H9 (cell line): ENCODE measurements at regions not wholly inside any gene's neighbourhood (a gene's known extent, or its start where the extent isn't known, plus 50 kb on each side); places are given as distances from the start of the nearest gene placed in this dataset.

ENCODE experiments used
- DNase-seq: peaks from one replicate; pipeline ENCODE4 v3.0.0-alpha.2; 2017
- H2AFZ ChIP-seq: one replicate; pipeline ENCODE4 v1.6.1; 2013; ENCODE audit warnings: mild to moderate bottlenecking, low read length, control low read depth, moderate library complexity
- H2AK5ac ChIP-seq: 2 replicates; pipeline ENCODE4 v1.6.1; 2013; ENCODE audit warnings: low read length, control low read depth, mixed read lengths; ENCODE audit not compliant: insufficient read length
- H2BK120ac ChIP-seq: one replicate; pipeline ENCODE4 v1.6.1; 2013; ENCODE audit warnings: low read depth, mild to moderate bottlenecking, low read length, control low read depth, inconsistent platforms; ENCODE audit not compliant: poor library complexity, severe bottlenecking
- H2BK12ac ChIP-seq: 2 replicates; pipeline ENCODE4 v1.6.1; 2013; ENCODE audit warnings: low read length, control low read depth, mixed read lengths, low read depth; ENCODE audit not compliant: insufficient read length
- H2BK15ac ChIP-seq: 2 replicates; pipeline ENCODE4 v1.6.1; 2013; ENCODE audit warnings: low read depth, low read length, control low read depth
- H2BK20ac ChIP-seq: one replicate; pipeline ENCODE4 v1.6.1; 2013; ENCODE audit warnings: low read depth, mild to moderate bottlenecking, low read length, control low read depth, inconsistent platforms; ENCODE audit not compliant: poor library complexity, severe bottlenecking
- H2BK5ac ChIP-seq: 2 replicates; pipeline ENCODE4 v1.6.1; 2013; ENCODE audit warnings: low read length, control low read depth, mixed read lengths; ENCODE audit not compliant: insufficient read length
- H3K14ac ChIP-seq: 2 replicates; pipeline ENCODE4 v1.6.1; 2013; ENCODE audit warnings: low read length, control low read depth; ENCODE audit not compliant: insufficient read depth
- H3K18ac ChIP-seq: 2 replicates; pipeline ENCODE4 v1.6.1; 2013; ENCODE audit warnings: low read depth, mild to moderate bottlenecking, mixed read lengths, low read length, control low read depth; ENCODE audit not compliant: insufficient read length
- H3K23ac ChIP-seq: 2 replicates; pipeline ENCODE4 v1.6.1; 2013; ENCODE audit warnings: low read length, control low read depth, mixed read lengths, low read depth; ENCODE audit not compliant: insufficient read length
- H3K23me2 ChIP-seq: 2 replicates; pipeline ENCODE4 v1.6.1; 2013; ENCODE audit warnings: low read depth, mild to moderate bottlenecking, mixed read lengths, low read length, control low read depth; ENCODE audit not compliant: insufficient read length, poor library complexity, severe bottlenecking
- H3K27ac ChIP-seq: 2 replicates; pipeline ENCODE4 v1.5.1; 2013; ENCODE audit warnings: low read length, control low read depth, mixed read lengths, low read depth; ENCODE audit not compliant: insufficient read length
- H3K27me3 ChIP-seq: 2 replicates; pipeline ENCODE4 v1.6.1; 2013; ENCODE audit warnings: low read length, control low read depth, inconsistent platforms; ENCODE audit not compliant: insufficient read depth
- H3K4ac ChIP-seq: 2 replicates; pipeline ENCODE4 v1.6.1; 2013; ENCODE audit warnings: low read depth, mild to moderate bottlenecking, control low read depth, inconsistent platforms, low read length, moderate library complexity
- H3K4me1 ChIP-seq: 2 replicates; pipeline ENCODE4 v1.6.1; 2013; ENCODE audit warnings: low read length, control low read depth, inconsistent platforms; ENCODE audit not compliant: insufficient read depth
- H3K4me2 ChIP-seq: 2 replicates; pipeline ENCODE4 v1.6.1; 2013; ENCODE audit warnings: low read length, control low read depth, mixed read lengths; ENCODE audit not compliant: insufficient read length, insufficient read depth
- H3K56ac ChIP-seq: 2 replicates; pipeline ENCODE4 v1.6.1; 2013; ENCODE audit warnings: low read depth, mild to moderate bottlenecking, mixed read lengths, low read length, control low read depth; ENCODE audit not compliant: insufficient read length
- H3K79me1 ChIP-seq: 2 replicates; pipeline ENCODE4 v1.6.1; 2013; ENCODE audit warnings: low read depth, mild to moderate bottlenecking, moderate library complexity, low read length, control low read depth, inconsistent platforms; ENCODE audit not compliant: insufficient read depth, poor library complexity, severe bottlenecking
- H3K79me2 ChIP-seq: 2 replicates; pipeline ENCODE4 v1.6.1; 2013; ENCODE audit warnings: low read length, control low read depth, inconsistent platforms; ENCODE audit not compliant: insufficient read depth
- H3K9ac ChIP-seq: 2 replicates; pipeline ENCODE4 v1.6.1; 2013; ENCODE audit warnings: low read length, control low read depth, mixed read lengths; ENCODE audit not compliant: insufficient read length; ENCODE audit errors: extremely low read depth
- H3K9me3 ChIP-seq: one replicate; pipeline ENCODE4 v1.6.1; 2013; ENCODE audit warnings: low read depth, low read length, inconsistent platforms; ENCODE audit not compliant: control insufficient read depth
- H3T11ph ChIP-seq: one replicate; pipeline ENCODE4 v1.6.1; 2013; ENCODE audit warnings: mild to moderate bottlenecking, low read length, control low read depth, inconsistent platforms
- H4K20me1 ChIP-seq: one replicate; pipeline ENCODE4 v1.6.1; 2013; ENCODE audit not compliant: control insufficient read depth, insufficient read length, insufficient read depth
- H4K5ac ChIP-seq: 2 replicates; pipeline ENCODE4 v1.6.1; 2013; ENCODE audit warnings: low read depth, mild to moderate bottlenecking, mixed read lengths, low read length, control low read depth; ENCODE audit not compliant: insufficient read length
- H4K8ac ChIP-seq: replicated peaks from 2 replicates; pipeline ENCODE4 v1.6.1; 2013; ENCODE audit warnings: low read length, control low read depth, mixed read lengths, low read depth; ENCODE audit not compliant: insufficient read length
- H4K91ac ChIP-seq: 2 replicates; pipeline ENCODE4 v1.6.1; 2013; ENCODE audit warnings: low read depth, mild to moderate bottlenecking, moderate library complexity, mixed read lengths, low read length, control low read depth; ENCODE audit not compliant: insufficient read length
- H3K27ac Mint-ChIP-seq, 3 experiments: 2 replicates in 2 of 3; 3 replicates in 1 of 3; pipeline ENCODE4 v1.8.0; 2020 to 2021; ENCODE audit warnings: mixed read lengths in 3 of 3, mild to moderate bottlenecking in 1 of 3, moderate library complexity in 1 of 3
- H3K27me3 Mint-ChIP-seq: 2 replicates; pipeline ENCODE4 v1.8.0; 2021; ENCODE audit warnings: low read depth, mild to moderate bottlenecking, moderate library complexity, mixed read lengths
- H3K36me3 Mint-ChIP-seq, 3 experiments: 2 replicates in 2 of 3; 3 replicates in 1 of 3; pipeline ENCODE4 v1.8.0; 2020 to 2021; ENCODE audit warnings: low read depth in 3 of 3, mixed read lengths in 3 of 3; ENCODE audit not compliant: insufficient read depth in 1 of 3
- H3K4me1 Mint-ChIP-seq, 2 experiments: 2 replicates each; pipeline ENCODE4 v1.8.0; 2020; ENCODE audit warnings: mixed read lengths in 2 of 2
- H3K4me3 Mint-ChIP-seq, 2 experiments: 2 replicates in 1 of 2; 3 replicates in 1 of 2; pipeline ENCODE4 v1.8.0; 2020 to 2021; ENCODE audit warnings: mild to moderate bottlenecking in 2 of 2, mixed read lengths in 2 of 2, moderate library complexity in 1 of 2
- H3K9me3 Mint-ChIP-seq, 2 experiments: 2 replicates in 1 of 2; 3 replicates in 1 of 2; pipeline ENCODE4 v1.8.0; 2020; ENCODE audit warnings: mild to moderate bottlenecking in 2 of 2, mixed read lengths in 2 of 2, moderate library complexity in 1 of 2
- WGBS: extraction: QIAGEN DNeasy Blood & Tissue Kit; methylation state at CpG from one replicate; pipeline ENCODE4 v1.1.7; 2013; ENCODE audit warnings: missing lambda C conversion rate, low lambda C conversion rate, mixed read lengths; ENCODE audit not compliant: insufficient read length; ENCODE audit errors: extremely low coverage; 5-methylcytosine and 5-hydroxymethylcytosine counted together
- TF ChIP-seq, protein P1 (sequence below): fragments of 200-600 bp; sonication (generic); conservative IDR thresholded peaks from 3 replicates; pipeline ENCODE4 v1.8.0; 2021; ENCODE audit warnings: antibody characterized with exemption, mild to moderate bottlenecking

DNA sequence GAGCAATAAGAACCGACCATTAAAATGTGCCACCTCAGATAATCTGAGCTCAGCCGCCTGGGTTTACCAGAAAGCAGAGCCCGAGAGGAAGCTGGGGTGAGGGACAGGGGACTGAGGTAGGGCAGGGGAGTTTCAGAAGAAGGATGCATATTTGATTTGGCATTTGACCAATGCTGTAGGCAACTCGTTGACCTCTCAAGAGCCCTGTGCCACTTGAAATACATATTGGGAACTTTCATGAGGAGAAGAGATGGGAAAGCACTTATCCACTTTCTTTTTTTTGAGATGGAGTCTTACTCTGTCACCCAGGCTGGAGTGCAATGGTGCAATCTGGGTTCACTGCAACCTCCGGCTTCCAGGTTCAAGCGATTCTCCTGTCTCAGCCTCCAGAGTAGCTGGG is 148.4 kb upstream of the SPRED2 start:
- Histone ChIP-seq H3K27ac (no peak overlapping the region), H3K9ac (no peak overlapping the region), H4K8ac (no peak overlapping the region), H2BK20ac (no peak overlapping the region), H3K79me2 (no peaks in the 10 kb centered on the region), H3K14ac (no peak overlapping the region), H2BK15ac (no peak overlapping the region), H2BK120ac (no peak overlapping the region), H3K79me1 (no peaks in the 10 kb centered on the region), H2AK5ac (no peak overlapping the region), H2BK12ac (no peak overlapping the region), H4K91ac (no peak overlapping the region), H4K5ac (no peak overlapping the region), H2BK5ac (no peak overlapping the region), H3K23ac (no peak overlapping the region), H4K20me1 (no peaks in the 10 kb centered on the region), H2AFZ (no peak overlapping the region), H3K4me2 (no peak overlapping the region), H3K56ac (no peak overlapping the region), H3K4me1 (peaks cover 4% of the 10 kb centered on the region; the same call in 1 of the 2 replicates), H3K4ac (no peak overlapping the region), H3T11ph (no peak overlapping the region), H3K18ac (no peak overlapping the region), H3K27me3 (no peaks in the 10 kb centered on the region), H3K23me2 (no peaks in the 10 kb centered on the region), H3K9me3 (no peaks in the 10 kb centered on the region)
- DNase-seq, result no peak
- H3K4me3 Mint-ChIP-seq, result no peak overlapping the region
- peaks cover 0 to 3% (median 0%) of the 10 kb centered on the region in 3 experiments; a peak in 2 of 7 replicates for H3K36me3 Mint-ChIP-seq
- H3K27ac Mint-ChIP-seq, result no peak overlapping the region; a peak in 1 of 7 replicates
- peaks cover 13 to 21% of the 10 kb centered on the region in 2 experiments for H3K4me1 Mint-ChIP-seq
- WGBS, result no CpG with 5 or more reads among the region's 6 CpGs
- peaks cover 7% of the 10 kb centered on the region for H3K27me3 Mint-ChIP-seq
- H3K9me3 Mint-ChIP-seq, result peaks cover 0 to 3% of the 10 kb centered on the region in 2 experiments; a peak in 3 of 5 replicates
- TF ChIP-seq, protein P1, sequence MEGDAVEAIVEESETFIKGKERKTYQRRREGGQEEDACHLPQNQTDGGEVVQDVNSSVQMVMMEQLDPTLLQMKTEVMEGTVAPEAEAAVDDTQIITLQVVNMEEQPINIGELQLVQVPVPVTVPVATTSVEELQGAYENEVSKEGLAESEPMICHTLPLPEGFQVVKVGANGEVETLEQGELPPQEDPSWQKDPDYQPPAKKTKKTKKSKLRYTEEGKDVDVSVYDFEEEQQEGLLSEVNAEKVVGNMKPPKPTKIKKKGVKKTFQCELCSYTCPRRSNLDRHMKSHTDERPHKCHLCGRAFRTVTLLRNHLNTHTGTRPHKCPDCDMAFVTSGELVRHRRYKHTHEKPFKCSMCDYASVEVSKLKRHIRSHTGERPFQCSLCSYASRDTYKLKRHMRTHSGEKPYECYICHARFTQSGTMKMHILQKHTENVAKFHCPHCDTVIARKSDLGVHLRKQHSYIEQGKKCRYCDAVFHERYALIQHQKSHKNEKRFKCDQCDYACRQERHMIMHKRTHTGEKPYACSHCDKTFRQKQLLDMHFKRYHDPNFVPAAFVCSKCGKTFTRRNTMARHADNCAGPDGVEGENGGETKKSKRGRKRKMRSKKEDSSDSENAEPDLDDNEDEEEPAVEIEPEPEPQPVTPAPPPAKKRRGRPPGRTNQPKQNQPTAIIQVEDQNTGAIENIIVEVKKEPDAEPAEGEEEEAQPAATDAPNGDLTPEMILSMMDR, result no peak
